ENCODE measurements at regions not wholly inside any gene's neighbourhood (a gene's known extent, or its start where the extent isn't known, plus 50 kb on each side); places are given as distances from the start of the nearest gene placed in this dataset.

- TF ChIP-seq POLR2A (IDR thresholded peaks at IDR 0.05) (no peak), CTCF (IDR thresholded peaks at IDR 0.05) (no peak)
These were observed 113.6 kb upstream of the SFSWAP start for GRCh38 chr12:131597333-131597732.

Data from esophagus squamous epithelium (tissue), 4 donors.